GM23248 (cell line): ENCODE measurements at regions not wholly inside any gene's neighbourhood (a gene's known extent, or its start where the extent isn't known, plus 50 kb on each side); places are given as distances from the start of the nearest gene placed in this dataset.

Experiments used
- EZH2 ChIP-seq: fragments of 200-600 bp; sonication (generic); IDR thresholded peaks from 2 replicates; pipeline ENCODE4 v1.6.1; 2018; ENCODE audit warnings: antibody characterized with exemption, mild to moderate bottlenecking; ENCODE audit not compliant: insufficient read depth, poor library complexity, severe bottlenecking
- EZH2phosphoT487 ChIP-seq: fragments of 200-600 bp; sonication (generic); IDR thresholded peaks from 2 replicates; pipeline ENCODE4 v1.6.1; 2018; ENCODE audit warnings: antibody characterized with exemption, moderate library complexity, mild to moderate bottlenecking, low read depth; ENCODE audit not compliant: insufficient read depth

DNA sequence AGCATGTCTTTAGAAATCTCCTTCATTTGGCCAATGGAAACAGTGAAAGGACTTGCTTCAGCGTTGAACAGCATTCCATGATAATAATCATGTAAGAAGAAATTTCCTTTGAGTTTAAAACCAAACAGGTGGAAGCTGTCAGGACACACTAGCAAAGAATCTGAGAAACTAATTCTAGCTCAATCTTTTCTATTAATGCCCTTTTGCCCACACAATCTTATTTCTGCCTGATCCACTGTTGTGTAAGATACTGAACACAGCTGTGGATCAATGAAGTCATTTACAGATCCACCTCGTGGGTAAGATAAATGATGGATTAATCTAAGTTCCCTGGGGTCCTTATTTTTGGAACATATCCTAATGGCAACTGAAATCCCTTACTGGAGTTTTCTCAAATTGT, 536.9 kb upstream of the LMO3 start:
- TF ChIP-seq EZH2 (no peak), EZH2phosphoT487 (no peak)
